ENCODE measurements at regions not wholly inside any gene's neighbourhood (a gene's known extent, or its start where the extent isn't known, plus 50 kb on each side); places are given as distances from the start of the nearest gene placed in this dataset.
A peak's percentile ranks its signal among the peaks of the same experiment; 100 is the strongest.
"Not testable (repeated sequence)": the region's sequence is repeated elsewhere in the genome, so short reads cannot be mapped to it uniquely, and the experiment has no call there.

DNA sequence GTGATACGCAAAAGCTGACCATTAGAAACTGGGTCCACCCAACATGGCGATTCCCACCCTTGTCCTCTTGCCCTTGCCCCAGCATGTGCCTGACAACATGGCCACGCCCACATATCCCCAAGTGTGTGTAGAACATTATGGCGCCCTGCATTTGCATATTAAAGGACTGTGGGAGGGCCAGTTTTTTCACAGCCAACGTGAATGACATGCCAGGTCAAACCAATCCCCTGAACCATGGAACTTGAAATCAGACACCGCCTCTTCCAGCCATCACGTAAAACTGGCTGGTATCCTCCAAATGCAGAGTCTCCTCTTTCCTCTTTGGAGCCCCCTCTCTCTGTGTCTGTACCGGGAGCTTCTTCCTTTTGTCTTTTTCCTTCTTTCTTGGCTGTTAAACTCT lies 156.7 kb upstream of the EPHA6 start:
- Mint-ChIP-seq H3K27me3 (ENCODE audit: insufficient read depth, unreplicated experiment) (no peaks in the 10 kb centered on the region), H3K27ac (ENCODE audit: unreplicated experiment) (no peak overlapping the region), H3K4me1 (ENCODE audit: low read depth, unreplicated experiment) (no peaks in the 10 kb centered on the region), H3K9me3 (ENCODE audit: unreplicated experiment) (peaks cover 20% of the 10 kb centered on the region), H3K4me3 (ENCODE audit: unreplicated experiment) (no peak overlapping the region), H3K36me3 (ENCODE audit: insufficient read depth, unreplicated experiment) (no peaks in the 10 kb centered on the region)
- H3K4me1 ChIP-seq: no peaks in the 10 kb centered on the region
- no peak overlapping the region for H3K4me3 ChIP-seq (ENCODE audit: low read depth, low read length)
- H3K27me3 ChIP-seq (replicated peaks; ENCODE audit: control insufficient read depth, insufficient read depth, low read length): no peaks in the 10 kb centered on the region
- ChIA-PET CTCF (no interaction called here), POLR2A (no interaction called here)
- BruUV-seq (replicated peaks): no TSS peak
- no peaks in the 10 kb centered on the region; the same call in 1 of the 2 replicates for H3K9me3 ChIP-seq
- no peaks in the 10 kb centered on the region for H3K36me3 ChIP-seq (ENCODE audit: control insufficient read depth, insufficient read depth, low read length)
- intact Hi-C loops (cut with micrococcal nuclease; ENCODE audit: unreplicated experiment): no loop called here
- TF ChIP-seq, protein P1, sequence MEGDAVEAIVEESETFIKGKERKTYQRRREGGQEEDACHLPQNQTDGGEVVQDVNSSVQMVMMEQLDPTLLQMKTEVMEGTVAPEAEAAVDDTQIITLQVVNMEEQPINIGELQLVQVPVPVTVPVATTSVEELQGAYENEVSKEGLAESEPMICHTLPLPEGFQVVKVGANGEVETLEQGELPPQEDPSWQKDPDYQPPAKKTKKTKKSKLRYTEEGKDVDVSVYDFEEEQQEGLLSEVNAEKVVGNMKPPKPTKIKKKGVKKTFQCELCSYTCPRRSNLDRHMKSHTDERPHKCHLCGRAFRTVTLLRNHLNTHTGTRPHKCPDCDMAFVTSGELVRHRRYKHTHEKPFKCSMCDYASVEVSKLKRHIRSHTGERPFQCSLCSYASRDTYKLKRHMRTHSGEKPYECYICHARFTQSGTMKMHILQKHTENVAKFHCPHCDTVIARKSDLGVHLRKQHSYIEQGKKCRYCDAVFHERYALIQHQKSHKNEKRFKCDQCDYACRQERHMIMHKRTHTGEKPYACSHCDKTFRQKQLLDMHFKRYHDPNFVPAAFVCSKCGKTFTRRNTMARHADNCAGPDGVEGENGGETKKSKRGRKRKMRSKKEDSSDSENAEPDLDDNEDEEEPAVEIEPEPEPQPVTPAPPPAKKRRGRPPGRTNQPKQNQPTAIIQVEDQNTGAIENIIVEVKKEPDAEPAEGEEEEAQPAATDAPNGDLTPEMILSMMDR (IDR thresholded peaks at IDR 0.05; ENCODE audit: insufficient read depth in 1 of 2, low read depth in 1 of 2, low read length in 1 of 2, severe bottlenecking in 1 of 2, unreplicated experiment in 1 of 2): no peak
- no peak for DNase-seq

DNA sequence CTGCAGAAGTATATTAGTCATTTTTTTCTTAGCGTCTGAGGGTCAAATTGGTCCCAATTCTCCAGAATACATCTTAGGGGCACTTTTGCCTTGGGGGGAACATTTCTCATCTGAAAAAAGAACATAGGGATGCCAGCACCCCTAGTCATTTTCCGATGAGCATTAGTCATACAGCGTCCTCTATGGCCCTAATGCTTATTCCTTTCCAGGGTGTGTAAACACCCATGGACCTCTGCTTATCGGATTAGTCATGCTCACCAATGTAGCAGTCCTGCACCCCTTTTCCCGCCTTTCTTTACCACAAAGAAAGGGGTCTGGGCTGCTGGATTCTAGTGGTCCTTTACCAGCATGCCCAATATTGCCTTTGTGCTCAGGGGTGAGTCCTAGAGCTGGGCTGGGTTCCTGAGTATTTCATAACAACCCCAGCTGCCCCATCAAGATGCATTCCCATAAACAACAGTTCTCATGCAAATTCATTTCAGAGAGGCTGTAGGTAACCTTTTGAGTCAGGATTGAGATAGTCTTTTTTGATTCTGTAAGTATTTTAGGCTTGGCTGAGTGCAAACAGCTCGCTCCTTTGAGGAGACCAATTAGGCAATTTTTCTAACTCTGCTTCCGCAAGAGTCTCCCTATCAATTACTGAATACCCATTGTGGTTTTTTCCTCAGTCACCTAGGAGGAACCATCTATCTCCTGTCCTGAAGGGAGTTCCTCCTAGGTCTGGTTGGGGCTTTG lies 142.4 kb upstream of the EPHA6 start:
- H3K4me3 ChIP-seq (ENCODE audit: low read depth, low read length); H3K36me3 Mint-ChIP-seq (ENCODE audit: insufficient read depth, unreplicated experiment); CTCF ChIA-PET; intact Hi-C loops (cut with micrococcal nuclease; ENCODE audit: unreplicated experiment); H3K27me3 ChIP-seq (replicated peaks; ENCODE audit: control insufficient read depth, insufficient read depth, low read length); H3K4me1 Mint-ChIP-seq (ENCODE audit: low read depth, unreplicated experiment); H3K36me3 ChIP-seq (ENCODE audit: control insufficient read depth, insufficient read depth, low read length); DNase-seq; BruUV-seq (replicated peaks); H3K4me1 ChIP-seq; H3K9me3 ChIP-seq; H3K4me3 Mint-ChIP-seq (ENCODE audit: unreplicated experiment); H3K27me3 Mint-ChIP-seq (ENCODE audit: insufficient read depth, unreplicated experiment); POLR2A ChIA-PET; H3K27ac Mint-ChIP-seq (ENCODE audit: unreplicated experiment): not testable (repeated sequence)
- peaks cover 19% of the 10 kb centered on the region for H3K9me3 Mint-ChIP-seq (ENCODE audit: unreplicated experiment)

DNA sequence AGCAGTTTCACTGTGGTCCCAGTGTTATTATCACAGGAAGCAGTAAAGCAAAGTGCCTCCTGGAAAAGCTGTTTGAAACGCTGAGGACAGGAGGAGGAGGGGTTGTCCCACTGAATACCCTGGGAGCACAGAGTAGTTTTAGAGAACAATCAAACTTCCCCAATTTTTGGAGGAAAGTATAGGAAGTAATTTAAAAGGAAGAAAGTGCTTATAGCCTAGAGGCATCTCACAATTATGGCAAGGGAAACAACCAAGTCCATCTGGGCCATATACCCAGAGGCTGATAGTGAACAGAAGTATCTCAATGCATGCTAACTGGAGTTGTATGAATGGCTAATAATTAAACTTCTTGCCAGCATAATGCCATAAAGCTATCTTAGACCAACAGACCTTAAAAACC lies 137.2 kb upstream of the EPHA6 start:
- no peaks in the 10 kb centered on the region for H3K36me3 ChIP-seq (ENCODE audit: control insufficient read depth, insufficient read depth, low read length)
- CTCF ChIA-PET: no interaction called here
- peaks cover 19% of the 10 kb centered on the region for H3K9me3 Mint-ChIP-seq (ENCODE audit: unreplicated experiment)
- BruUV-seq (replicated peaks): no TSS peak
- H3K36me3 Mint-ChIP-seq (ENCODE audit: insufficient read depth, unreplicated experiment): no peaks in the 10 kb centered on the region
- no peaks in the 10 kb centered on the region for H3K4me1 Mint-ChIP-seq (ENCODE audit: low read depth, unreplicated experiment)
- TF ChIP-seq, protein P1 (IDR thresholded peaks at IDR 0.05; ENCODE audit: insufficient read depth in 1 of 2, low read depth in 1 of 2, low read length in 1 of 2, severe bottlenecking in 1 of 2, unreplicated experiment in 1 of 2): no peak
- H3K4me1 ChIP-seq: peaks cover 14% of the 10 kb centered on the region; the same call in 1 of the 2 replicates
- H3K27me3 ChIP-seq (replicated peaks; ENCODE audit: control insufficient read depth, insufficient read depth, low read length): no peaks in the 10 kb centered on the region
- DNase-seq: peak in 1 of 2 experiments; percentile 11
- intact Hi-C loops (cut with micrococcal nuclease; ENCODE audit: unreplicated experiment): loop anchor here (2.0 kb wide), 2 partner anchors 54 to 136 kb away; no protein-coding TSS in a partner anchor
- no peaks in the 10 kb centered on the region for H3K9me3 ChIP-seq
- POLR2A ChIA-PET: no interaction called here
- peaks cover 3% of the 10 kb centered on the region for H3K27me3 Mint-ChIP-seq (ENCODE audit: insufficient read depth, unreplicated experiment)
- H3K4me3 ChIP-seq (ENCODE audit: low read depth, low read length): no peak overlapping the region
- H3K27ac Mint-ChIP-seq (ENCODE audit: unreplicated experiment): no peak overlapping the region
- no peak overlapping the region for H3K4me3 Mint-ChIP-seq (ENCODE audit: unreplicated experiment)

Measured in Caco-2 (cell line).